B cell (primary cell): ENCODE measurements at regions not wholly inside any gene's neighbourhood (a gene's known extent, or its start where the extent isn't known, plus 50 kb on each side); places are given as distances from the start of the nearest gene placed in this dataset.

Experiments used
- EZH2 ChIP-seq: IDR thresholded peaks from 2 replicates; pipeline ENCODE4 v1.6.1; 2012; ENCODE audit warnings: borderline replicate concordance, low read depth, mild to moderate bottlenecking, moderate library complexity, low read length; ENCODE audit not compliant: insufficient read depth, poor library complexity, severe bottlenecking
- TF ChIP-seq, protein P1 (sequence below): fragments of 200-600 bp; IDR thresholded peaks from one replicate; pipeline ENCODE4 v1.8.0; 2022; ENCODE audit warnings: antibody characterized with exemption, mild to moderate bottlenecking

DNA sequence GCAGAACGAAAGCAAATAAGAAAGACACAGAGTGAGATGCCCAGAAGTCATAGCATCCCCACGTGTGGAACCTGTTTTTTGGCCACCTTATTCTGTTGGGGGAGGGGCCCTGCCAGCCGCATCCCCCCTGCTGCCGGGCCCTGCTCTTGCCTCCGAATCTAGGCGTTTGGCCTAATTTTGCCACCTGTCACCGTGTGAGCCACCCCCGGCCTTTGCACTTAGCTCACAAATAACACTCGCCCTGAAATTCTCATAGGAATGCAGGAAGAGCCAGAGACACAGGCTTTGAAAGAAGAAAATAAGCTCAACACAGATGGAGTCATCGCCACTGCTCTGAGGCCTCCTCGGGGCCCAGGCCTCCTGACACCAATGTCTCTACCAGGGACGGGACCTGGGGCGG is 522.6 kb upstream of the SALL3 start:
- TF ChIP-seq, protein P1, sequence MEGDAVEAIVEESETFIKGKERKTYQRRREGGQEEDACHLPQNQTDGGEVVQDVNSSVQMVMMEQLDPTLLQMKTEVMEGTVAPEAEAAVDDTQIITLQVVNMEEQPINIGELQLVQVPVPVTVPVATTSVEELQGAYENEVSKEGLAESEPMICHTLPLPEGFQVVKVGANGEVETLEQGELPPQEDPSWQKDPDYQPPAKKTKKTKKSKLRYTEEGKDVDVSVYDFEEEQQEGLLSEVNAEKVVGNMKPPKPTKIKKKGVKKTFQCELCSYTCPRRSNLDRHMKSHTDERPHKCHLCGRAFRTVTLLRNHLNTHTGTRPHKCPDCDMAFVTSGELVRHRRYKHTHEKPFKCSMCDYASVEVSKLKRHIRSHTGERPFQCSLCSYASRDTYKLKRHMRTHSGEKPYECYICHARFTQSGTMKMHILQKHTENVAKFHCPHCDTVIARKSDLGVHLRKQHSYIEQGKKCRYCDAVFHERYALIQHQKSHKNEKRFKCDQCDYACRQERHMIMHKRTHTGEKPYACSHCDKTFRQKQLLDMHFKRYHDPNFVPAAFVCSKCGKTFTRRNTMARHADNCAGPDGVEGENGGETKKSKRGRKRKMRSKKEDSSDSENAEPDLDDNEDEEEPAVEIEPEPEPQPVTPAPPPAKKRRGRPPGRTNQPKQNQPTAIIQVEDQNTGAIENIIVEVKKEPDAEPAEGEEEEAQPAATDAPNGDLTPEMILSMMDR = no peak
- no peak for TF ChIP-seq EZH2
